Brain pericyte (primary cell): ENCODE measurements at regions not wholly inside any gene's neighbourhood (a gene's known extent, or its start where the extent isn't known, plus 50 kb on each side); places are given as distances from the start of the nearest gene placed in this dataset.

ENCODE experiments used
- DNase-seq: peaks from one replicate; pipeline ENCODE4 v3.0.0-alpha.2; 2012; ENCODE audit warnings: low read depth, low spot score

GRCh38 chr4:174438711-174439110 is 83.6 kb downstream of the HPGD start:
- no peak for DNase-seq

GRCh38 chr4:174437749-174438148 is 84.5 kb downstream of the HPGD start:
- no peak for DNase-seq

- DNase-seq: no peak
Measured at GRCh38 chr4:174437324-174437723, 85.0 kb downstream of the HPGD start.

- DNase-seq: no peak
Measured at GRCh38 chr4:174436377-174436776, 85.9 kb downstream of the HPGD start.

GRCh38 chr4:174435974-174436373 is 86.3 kb downstream of the HPGD start:
- no peak for DNase-seq

- no peak for DNase-seq
Measured at GRCh38 chr4:174434455-174434854, 87.8 kb downstream of the HPGD start.

- no peak for DNase-seq
Measured at GRCh38 chr4:174430576-174430975, 91.7 kb downstream of the HPGD start.

- DNase-seq: no peak
Measured at GRCh38 chr4:174429701-174430410, 92.4 kb downstream of the HPGD start.

GRCh38 chr4:174427571-174428140 is 94.6 kb downstream of the HPGD start:
- no peak for DNase-seq

GRCh38 chr4:174425669-174426068 is 96.6 kb downstream of the HPGD start:
- no peak for DNase-seq

- no peak for DNase-seq
Measured at GRCh38 chr4:174423257-174423944, 98.9 kb downstream of the HPGD start.

- no peak for DNase-seq
Measured at GRCh38 chr4:174422893-174423256, 99.4 kb downstream of the HPGD start.

GRCh38 chr4:174420316-174420715 is 102.0 kb downstream of the HPGD start:
- DNase-seq: no peak

- DNase-seq: no peak
Measured at GRCh38 chr4:174418640-174419212, 103.6 kb downstream of the HPGD start.

- no peak for DNase-seq
Measured at GRCh38 chr4:174408841-174409552, 113.3 kb downstream of the HPGD start.

- no peak for DNase-seq
Measured at GRCh38 chr4:174406383-174406782, 115.9 kb downstream of the HPGD start.

- DNase-seq: no peak
Measured at GRCh38 chr4:174405923-174406322, 116.4 kb downstream of the HPGD start.

GRCh38 chr4:174404677-174405076 is 117.6 kb downstream of the HPGD start:
- no peak for DNase-seq

GRCh38 chr4:174403177-174403543 is 119.1 kb downstream of the HPGD start:
- no peak for DNase-seq

- no peak for DNase-seq
Measured at GRCh38 chr4:174402470-174403176, 118.9 kb downstream of the CEP44 start.

- DNase-seq: no peak
Measured at GRCh38 chr4:174401471-174402130, 117.9 kb downstream of the CEP44 start.
